Nephron progenitor cell (in vitro differentiated cells): ENCODE measurements at regions not wholly inside any gene's neighbourhood (a gene's known extent, or its start where the extent isn't known, plus 50 kb on each side); places are given as distances from the start of the nearest gene placed in this dataset.

Experiments
- DNase-seq: peaks from one replicate; pipeline ENCODE4 v3.0.0; 2021
- H3K27ac Mint-ChIP-seq: 2 replicates; pipeline ENCODE4 v1.8.0; 2021; ENCODE audit warnings: mild to moderate bottlenecking, moderate library complexity, mixed read lengths
- H3K27me3 Mint-ChIP-seq: 2 replicates; pipeline ENCODE4 v1.8.0; 2021; ENCODE audit warnings: mild to moderate bottlenecking, low read depth, mixed read lengths; ENCODE audit not compliant: poor library complexity
- H3K36me3 Mint-ChIP-seq: 2 replicates; pipeline ENCODE4 v1.8.0; 2021; ENCODE audit warnings: low read depth, mixed read lengths
- H3K4me1 Mint-ChIP-seq: 2 replicates; pipeline ENCODE4 v1.8.0; 2021; ENCODE audit warnings: mixed read lengths
- H3K4me3 Mint-ChIP-seq: 2 replicates; pipeline ENCODE4 v1.8.0; 2021; ENCODE audit warnings: mild to moderate bottlenecking, moderate library complexity, mixed read lengths
- H3K9me3 Mint-ChIP-seq: 2 replicates; pipeline ENCODE4 v1.8.0; 2021; ENCODE audit warnings: mild to moderate bottlenecking, moderate library complexity, mixed read lengths
- TF ChIP-seq, protein P1 (sequence below): fragments of 200-600 bp; sonication (generic); IDR thresholded peaks from 2 replicates; pipeline ENCODE4 v1.5.0; 2021; ENCODE audit warnings: antibody characterized with exemption

GRCh38 chr2:70388128-70388527 is 86.3 kb upstream of the FAM136A start:
- no peaks in the 10 kb centered on the region for H3K4me1 Mint-ChIP-seq
- TF ChIP-seq, protein P1, sequence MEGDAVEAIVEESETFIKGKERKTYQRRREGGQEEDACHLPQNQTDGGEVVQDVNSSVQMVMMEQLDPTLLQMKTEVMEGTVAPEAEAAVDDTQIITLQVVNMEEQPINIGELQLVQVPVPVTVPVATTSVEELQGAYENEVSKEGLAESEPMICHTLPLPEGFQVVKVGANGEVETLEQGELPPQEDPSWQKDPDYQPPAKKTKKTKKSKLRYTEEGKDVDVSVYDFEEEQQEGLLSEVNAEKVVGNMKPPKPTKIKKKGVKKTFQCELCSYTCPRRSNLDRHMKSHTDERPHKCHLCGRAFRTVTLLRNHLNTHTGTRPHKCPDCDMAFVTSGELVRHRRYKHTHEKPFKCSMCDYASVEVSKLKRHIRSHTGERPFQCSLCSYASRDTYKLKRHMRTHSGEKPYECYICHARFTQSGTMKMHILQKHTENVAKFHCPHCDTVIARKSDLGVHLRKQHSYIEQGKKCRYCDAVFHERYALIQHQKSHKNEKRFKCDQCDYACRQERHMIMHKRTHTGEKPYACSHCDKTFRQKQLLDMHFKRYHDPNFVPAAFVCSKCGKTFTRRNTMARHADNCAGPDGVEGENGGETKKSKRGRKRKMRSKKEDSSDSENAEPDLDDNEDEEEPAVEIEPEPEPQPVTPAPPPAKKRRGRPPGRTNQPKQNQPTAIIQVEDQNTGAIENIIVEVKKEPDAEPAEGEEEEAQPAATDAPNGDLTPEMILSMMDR: no peak
- H3K36me3 Mint-ChIP-seq: no peaks in the 10 kb centered on the region
- no peak overlapping the region for H3K27ac Mint-ChIP-seq
- peaks cover 17% of the 10 kb centered on the region for H3K27me3 Mint-ChIP-seq
- no peak overlapping the region for H3K4me3 Mint-ChIP-seq
- no peak for DNase-seq
- peaks cover 12% of the 10 kb centered on the region for H3K9me3 Mint-ChIP-seq

GRCh38 chr2:70385966-70386595 is 84.2 kb upstream of the FAM136A start:
- no peak overlapping the region for H3K4me3 Mint-ChIP-seq
- peaks cover 17% of the 10 kb centered on the region for H3K27me3 Mint-ChIP-seq
- no peaks in the 10 kb centered on the region for H3K36me3 Mint-ChIP-seq
- no peaks in the 10 kb centered on the region for H3K4me1 Mint-ChIP-seq
- H3K27ac Mint-ChIP-seq: no peak overlapping the region
- DNase-seq: no peak
- peaks cover 5% of the 10 kb centered on the region for H3K9me3 Mint-ChIP-seq
- TF ChIP-seq, protein P1: no peak

- TF ChIP-seq, protein P1: no peak
- DNase-seq: no peak
- Mint-ChIP-seq H3K9me3 (peaks cover 5% of the 10 kb centered on the region), H3K27me3 (peaks cover 14% of the 10 kb centered on the region), H3K27ac (no peak overlapping the region), H3K36me3 (no peaks in the 10 kb centered on the region), H3K4me3 (no peak overlapping the region), H3K4me1 (no peaks in the 10 kb centered on the region)
These were observed 83.3 kb upstream of the FAM136A start for GRCh38 chr2:70385204-70385603.

GRCh38 chr2:70381821-70382220 is 80.0 kb upstream of the FAM136A start:
- DNase-seq: no peak

DNA sequence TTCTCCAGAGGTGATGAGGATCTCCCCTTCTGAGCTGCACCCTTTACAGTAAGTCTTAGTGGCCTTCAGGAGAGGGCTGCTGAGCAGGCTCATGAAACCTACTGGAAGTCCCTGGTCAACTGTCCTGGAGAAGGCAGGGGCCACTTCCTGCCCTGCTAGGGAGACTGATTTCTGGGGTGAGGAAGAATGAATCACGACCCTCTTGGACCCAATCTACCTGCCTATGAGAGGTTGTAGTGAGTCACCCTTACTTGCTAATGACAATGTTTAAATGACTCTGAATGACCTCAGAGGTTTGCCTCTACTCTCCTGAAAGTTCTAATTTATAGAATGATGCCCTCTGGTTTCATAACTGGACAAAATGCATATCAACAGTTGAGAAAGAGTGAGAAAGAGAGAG is 79.4 kb upstream of the FAM136A start:
- no peak overlapping the region for H3K4me3 Mint-ChIP-seq
- no peak for DNase-seq
- H3K27me3 Mint-ChIP-seq: peaks cover 8% of the 10 kb centered on the region
- no peaks in the 10 kb centered on the region for H3K36me3 Mint-ChIP-seq
- TF ChIP-seq, protein P1: no peak
- H3K4me1 Mint-ChIP-seq: peaks cover 7% of the 10 kb centered on the region
- H3K9me3 Mint-ChIP-seq: peaks cover 5% of the 10 kb centered on the region
- no peak overlapping the region for H3K27ac Mint-ChIP-seq

More at GRCh38 chr2:70381821-70382220, 80.0 kb upstream of the FAM136A start:
- TF ChIP-seq, protein P1: no peak
- Mint-ChIP-seq H3K27me3 (peaks cover 10% of the 10 kb centered on the region), H3K4me1 (peaks cover 7% of the 10 kb centered on the region), H3K27ac (no peak overlapping the region), H3K36me3 (no peaks in the 10 kb centered on the region), H3K4me3 (no peak overlapping the region), H3K9me3 (peaks cover 5% of the 10 kb centered on the region)

- H3K4me3 Mint-ChIP-seq: no peak overlapping the region
- H3K36me3 Mint-ChIP-seq: no peaks in the 10 kb centered on the region
- no peak for DNase-seq
- no peak overlapping the region for H3K27ac Mint-ChIP-seq
- TF ChIP-seq, protein P1: no peak
- peaks cover 5% of the 10 kb centered on the region for H3K9me3 Mint-ChIP-seq
- peaks cover 7% of the 10 kb centered on the region for H3K4me1 Mint-ChIP-seq
- H3K27me3 Mint-ChIP-seq: peaks cover 11% of the 10 kb centered on the region
These were observed 78.8 kb upstream of the FAM136A start for GRCh38 chr2:70380621-70381020.
